GM12878 (cell line): ENCODE measurements at regions not wholly inside any gene's neighbourhood (a gene's known extent, or its start where the extent isn't known, plus 50 kb on each side); places are given as distances from the start of the nearest gene placed in this dataset.

ENCODE experiments used
- ATAC-seq: fragments of 200-7000 bp; cut with Tn5 transposase; 3 replicates; pipeline ENCODE4 v1.9.1; 2020; ENCODE audit warnings: mild to moderate bottlenecking, moderate library complexity
- BruUV-seq: library from RNA; stranded (reverse); fragments of 400-500 nt; replicated peaks from 2 replicates; lab custom pipeline; 2021; lab: Mats Ljungman, UMichigan
- CTCF ChIA-PET: fragments of 300-600 bp; sonication (Branson Sonifier 250); formaldehyde crosslinking; extraction: SDS; loops from one replicate; lab custom pipeline; 2021; ENCODE audit warnings: inconsistent platforms; lab: Yijun Ruan, JAX
- POLR2A ChIA-PET: fragments of 350-600 bp; formaldehyde crosslinking; extraction: SDS; loops from one replicate; lab custom pipeline; 2021; ENCODE audit warnings: inconsistent platforms; lab: Charles Lee
- RAD21 ChIA-PET: fragments of 300-600 bp; sonication (Branson Sonifier 250); formaldehyde crosslinking; loops from one replicate; lab custom pipeline; 2023; ENCODE audit warnings: antibody characterized with exemption; ENCODE audit not compliant: unreplicated experiment; lab: Charles Lee
- SMC1A ChIA-PET: fragments of 300-600 bp; sonication (Branson Sonifier 250); formaldehyde crosslinking; loops from one replicate; lab custom pipeline; 2023; ENCODE audit not compliant: unreplicated experiment, uncharacterized antibody; lab: Charles Lee
- DNase-seq: peaks from one replicate; pipeline ENCODE4 v3.0.0-alpha.2; 2011; ENCODE audit warnings: low read depth, low spot score
- FAIRE-seq: peaks from 3 replicates; lab custom pipeline; 2011; peaks lifted over from hg19 to GRCh38; lab: Jason Lieb, UNC
- H2AFZ ChIP-seq: 2 replicates; pipeline ENCODE4 v1.6.0; 2011; ENCODE audit warnings: low read depth, low read length, control low read depth; ENCODE audit not compliant: control insufficient read depth
- H3K27ac ChIP-seq: 2 replicates; pipeline ENCODE4 v1.5.1; 2011; ENCODE audit warnings: control low read depth; ENCODE audit not compliant: control insufficient read depth, insufficient read depth
- H3K27me3 ChIP-seq, 2 experiments: replicated peaks in 1 of 2; 2 replicates each; pipeline versions ENCODE4 v1.6.0 to v1.6.1; 2011; ENCODE audit warnings: low read length in 1 of 2; ENCODE audit not compliant: control insufficient read depth in 2 of 2, insufficient read depth in 2 of 2
- H3K36me3 ChIP-seq, 2 experiments: 2 replicates each; pipeline ENCODE4 v1.5.1; 2011; ENCODE audit warnings: low read length in 1 of 2; ENCODE audit not compliant: control insufficient read depth in 2 of 2, insufficient read depth in 2 of 2
- H3K4me1 ChIP-seq: 2 replicates; pipeline ENCODE4 v1.6.1; 2011; ENCODE audit warnings: mild to moderate bottlenecking, low read length, moderate library complexity, mixed read lengths; ENCODE audit not compliant: control insufficient read depth, insufficient read depth
- H3K4me2 ChIP-seq: 2 replicates; pipeline ENCODE4 v1.6.0; 2011; ENCODE audit warnings: control low read depth; ENCODE audit not compliant: control insufficient read depth, insufficient read depth
- H3K4me3 ChIP-seq: fragments of 200-600 bp; sonication (generic); 2 replicates; pipeline ENCODE4 v1.5.1; 2016
- H3K79me2 ChIP-seq: 2 replicates; pipeline ENCODE4 v1.6.0; 2011; ENCODE audit warnings: low read length; ENCODE audit not compliant: control insufficient read depth, insufficient read depth
- H3K9ac ChIP-seq: 2 replicates; pipeline ENCODE4 v1.8.0; 2011; ENCODE audit warnings: low read length, control low read depth, mixed read lengths; ENCODE audit not compliant: control insufficient read depth, insufficient read depth
- H3K9me3 ChIP-seq: replicated peaks from 3 replicates; pipeline ENCODE4 v1.5.1; 2011; ENCODE audit warnings: mild to moderate bottlenecking, low read length; ENCODE audit not compliant: control insufficient read depth, insufficient read depth
- H4K20me1 ChIP-seq: 2 replicates; pipeline ENCODE4 v1.6.0; 2011; ENCODE audit not compliant: control insufficient read depth, insufficient read depth
- EP300 ChIP-seq, 2 experiments: fragments of 150-350 bp in 1 of 2; IDR thresholded peaks; 2 replicates each; pipeline ENCODE4 v1.6.1; 2011 to 2012; ENCODE audit warnings: low read depth in 2 of 2, low read length in 2 of 2, borderline replicate concordance in 1 of 2, improper control_type of control experiment in 1 of 2, inconsistent platforms in 1 of 2; ENCODE audit not compliant: control insufficient read depth in 1 of 2
- ETV6 ChIP-seq, 2 experiments: fragments of 450-650 bp in 1 of 2; IDR thresholded peaks in 1 of 2; conservative IDR thresholded peaks in 1 of 2; 2 replicates each; pipeline ENCODE4 v1.6.1; 2014; ENCODE audit warnings: antibody characterized with exemption in 1 of 2, borderline replicate concordance in 1 of 2, low read depth in 1 of 2, mild to moderate bottlenecking in 1 of 2, moderate library complexity in 1 of 2
- FOXM1 ChIP-seq: IDR thresholded peaks from 2 replicates; pipeline ENCODE4 v1.6.1; 2012; ENCODE audit warnings: low read depth, mild to moderate bottlenecking, inconsistent platforms, low read length, moderate library complexity
- GATAD2B ChIP-seq: fragments of 450-650 bp; conservative IDR thresholded peaks from 2 replicates; pipeline ENCODE4 v1.6.1; 2017; ENCODE audit warnings: low read depth, mild to moderate bottlenecking, moderate library complexity
- HDAC2 ChIP-seq: fragments of 200-600 bp; sonication (generic); IDR thresholded peaks from 2 replicates; pipeline ENCODE4 v1.6.1; 2017
- JUND ChIP-seq: IDR thresholded peaks from 2 replicates; pipeline ENCODE4 v1.6.1; 2012; ENCODE audit warnings: low read depth, mild to moderate bottlenecking, low read length, improper control_type of control experiment, moderate library complexity
- MYB ChIP-seq: fragments of 150-350 bp; IDR thresholded peaks from 2 replicates; pipeline ENCODE4 v1.6.1; 2014; ENCODE audit warnings: mild to moderate bottlenecking, low read depth, low read length, borderline replicate concordance
- RFX5 ChIP-seq: IDR thresholded peaks from 2 replicates; pipeline ENCODE4 v1.6.1; 2011; ENCODE audit warnings: low read depth, low read length, improper control_type of control experiment
- SIN3A ChIP-seq: IDR thresholded peaks from 2 replicates; pipeline ENCODE4 v1.6.1; 2012; ENCODE audit warnings: low read depth, low read length, improper control_type of control experiment
- SMARCA5 ChIP-seq: fragments of 450-650 bp; IDR thresholded peaks from 2 replicates; pipeline ENCODE4 v1.6.1; 2017; ENCODE audit warnings: mild to moderate bottlenecking
- SMC3 ChIP-seq: IDR thresholded peaks from 2 replicates; pipeline ENCODE4 v1.6.1; 2011; ENCODE audit warnings: low read length, improper control_type of control experiment, borderline replicate concordance
- WGBS: methylation state at CpG from one replicate; pipeline ENCODE4 v1.1.6; 2016; ENCODE audit warnings: low lambda C conversion rate; ENCODE audit not compliant: insufficient replicate concordance, insufficient coverage; ENCODE audit errors: missing lambda C conversion rate; 5-methylcytosine and 5-hydroxymethylcytosine counted together
- in situ Hi-C: fragments of 300-500 bp; cut with MboI; formaldehyde crosslinking; loops from 9 replicates; pipeline ENCODE4 v1.14.3; 2018; ENCODE audit warnings: mixed read lengths
- intact Hi-C: fragments of 100-400 bp; cut with micrococcal nuclease; formaldehyde crosslinking; loops from one replicate; pipeline ENCODE4 v1.14.2; 2022; ENCODE audit not compliant: unreplicated experiment
- TF ChIP-seq, protein P1 (sequence below): fragments of 450-650 bp; IDR thresholded peaks from 2 replicates; pipeline ENCODE4 v1.6.1; 2017; ENCODE audit warnings: mild to moderate bottlenecking, low read depth, inconsistent platforms; ENCODE audit not compliant: poor library complexity, severe bottlenecking
- TF ChIP-seq, protein P2 (sequence below): fragments of 450-650 bp; IDR thresholded peaks from 2 replicates; pipeline ENCODE4 v1.6.1; 2017; ENCODE audit warnings: antibody characterized with exemption, mild to moderate bottlenecking, moderate library complexity
- TF ChIP-seq, protein P3 (sequence below): fragments of 450-650 bp; formaldehyde crosslinking; IDR thresholded peaks from 2 replicates; pipeline ENCODE4 v1.4.0; 2022; ENCODE audit warnings: mild to moderate bottlenecking, moderate library complexity

DNA sequence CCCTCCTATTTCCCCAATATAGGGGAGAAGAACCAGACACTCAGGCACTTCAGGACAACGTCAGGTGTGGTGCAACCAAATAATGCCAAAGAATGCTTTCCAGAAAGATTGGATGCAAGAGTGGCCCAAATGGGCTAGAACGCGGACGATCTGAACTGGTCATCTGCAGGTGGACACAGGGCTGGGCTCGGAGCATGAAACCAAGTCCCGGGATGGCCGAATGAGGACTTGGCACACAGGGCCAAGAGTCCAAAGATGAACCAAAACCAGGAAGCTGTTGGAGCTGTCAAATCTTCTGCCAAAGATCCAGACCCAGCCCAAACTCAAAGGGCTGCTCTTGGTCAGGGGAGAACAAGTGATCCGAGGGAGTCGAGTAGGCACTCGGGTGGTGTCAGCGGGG, 143.9 kb upstream of the ARID1B start (continued):
- TF ChIP-seq, protein P1, sequence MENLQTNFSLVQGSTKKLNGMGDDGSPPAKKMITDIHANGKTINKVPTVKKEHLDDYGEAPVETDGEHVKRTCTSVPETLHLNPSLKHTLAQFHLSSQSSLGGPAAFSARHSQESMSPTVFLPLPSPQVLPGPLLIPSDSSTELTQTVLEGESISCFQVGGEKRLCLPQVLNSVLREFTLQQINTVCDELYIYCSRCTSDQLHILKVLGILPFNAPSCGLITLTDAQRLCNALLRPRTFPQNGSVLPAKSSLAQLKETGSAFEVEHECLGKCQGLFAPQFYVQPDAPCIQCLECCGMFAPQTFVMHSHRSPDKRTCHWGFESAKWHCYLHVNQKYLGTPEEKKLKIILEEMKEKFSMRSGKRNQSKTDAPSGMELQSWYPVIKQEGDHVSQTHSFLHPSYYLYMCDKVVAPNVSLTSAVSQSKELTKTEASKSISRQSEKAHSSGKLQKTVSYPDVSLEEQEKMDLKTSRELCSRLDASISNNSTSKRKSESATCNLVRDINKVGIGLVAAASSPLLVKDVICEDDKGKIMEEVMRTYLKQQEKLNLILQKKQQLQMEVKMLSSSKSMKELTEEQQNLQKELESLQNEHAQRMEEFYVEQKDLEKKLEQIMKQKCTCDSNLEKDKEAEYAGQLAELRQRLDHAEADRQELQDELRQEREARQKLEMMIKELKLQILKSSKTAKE: no peak
- no peak for TF ChIP-seq SIN3A
- no peak for TF ChIP-seq MYB
- TF ChIP-seq HDAC2: no peak
- TF ChIP-seq EP300 (IDR thresholded peaks at IDR 0.05; ENCODE audit: borderline replicate concordance in 1 of 2, control insufficient read depth in 1 of 2, low read depth in 2 of 2, low read length in 2 of 2): no peak
- TF ChIP-seq, protein P2, sequence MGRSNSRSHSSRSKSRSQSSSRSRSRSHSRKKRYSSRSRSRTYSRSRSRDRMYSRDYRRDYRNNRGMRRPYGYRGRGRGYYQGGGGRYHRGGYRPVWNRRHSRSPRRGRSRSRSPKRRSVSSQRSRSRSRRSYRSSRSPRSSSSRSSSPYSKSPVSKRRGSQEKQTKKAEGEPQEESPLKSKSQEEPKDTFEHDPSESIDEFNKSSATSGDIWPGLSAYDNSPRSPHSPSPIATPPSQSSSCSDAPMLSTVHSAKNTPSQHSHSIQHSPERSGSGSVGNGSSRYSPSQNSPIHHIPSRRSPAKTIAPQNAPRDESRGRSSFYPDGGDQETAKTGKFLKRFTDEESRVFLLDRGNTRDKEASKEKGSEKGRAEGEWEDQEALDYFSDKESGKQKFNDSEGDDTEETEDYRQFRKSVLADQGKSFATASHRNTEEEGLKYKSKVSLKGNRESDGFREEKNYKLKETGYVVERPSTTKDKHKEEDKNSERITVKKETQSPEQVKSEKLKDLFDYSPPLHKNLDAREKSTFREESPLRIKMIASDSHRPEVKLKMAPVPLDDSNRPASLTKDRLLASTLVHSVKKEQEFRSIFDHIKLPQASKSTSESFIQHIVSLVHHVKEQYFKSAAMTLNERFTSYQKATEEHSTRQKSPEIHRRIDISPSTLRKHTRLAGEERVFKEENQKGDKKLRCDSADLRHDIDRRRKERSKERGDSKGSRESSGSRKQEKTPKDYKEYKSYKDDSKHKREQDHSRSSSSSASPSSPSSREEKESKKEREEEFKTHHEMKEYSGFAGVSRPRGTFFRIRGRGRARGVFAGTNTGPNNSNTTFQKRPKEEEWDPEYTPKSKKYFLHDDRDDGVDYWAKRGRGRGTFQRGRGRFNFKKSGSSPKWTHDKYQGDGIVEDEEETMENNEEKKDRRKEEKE: no peak

- intact Hi-C loops (no loop called here), in situ Hi-C loops (no loop called here)
- Histone ChIP-seq H4K20me1 (no peaks in the 10 kb centered on the region), H3K27me3 (no peaks in the 10 kb centered on the region), H3K36me3 (no peaks in the 10 kb centered on the region), H2AFZ (no peak overlapping the region), H3K4me2 (no peak overlapping the region), H3K9me3 (peaks cover 2% of the 10 kb centered on the region; the same call in 1 of the 3 replicates), H3K27ac (no peak overlapping the region), H3K4me1 (peaks cover 18% of the 10 kb centered on the region), H3K9ac (no peak overlapping the region), H3K79me2 (no peaks in the 10 kb centered on the region), H3K4me3 (no peak overlapping the region)
- ChIA-PET RAD21 (no interaction called here), SMC1A (no interaction called here), POLR2A (no interaction called here), CTCF (no interaction called here)
- DNase-seq (no peak), ATAC-seq (no peak), FAIRE-seq (no peak)
- BruUV-seq: no TSS peak
- 93% methylated on average over 35 of the region's 36 CpGs for WGBS
- TF ChIP-seq GATAD2B (no peak), FOXM1 (no peak), SMARCA5 (no peak), ETV6 (conservative IDR thresholded peaks at IDR 0.05 in 1 of 2, IDR thresholded peaks at IDR 0.05 in 1 of 2; ENCODE audit: borderline replicate concordance in 1 of 2, low read depth in 1 of 2) (no peak), SMC3 (no peak), RFX5 (no peak), JUND (no peak)
- TF ChIP-seq, protein P3, sequence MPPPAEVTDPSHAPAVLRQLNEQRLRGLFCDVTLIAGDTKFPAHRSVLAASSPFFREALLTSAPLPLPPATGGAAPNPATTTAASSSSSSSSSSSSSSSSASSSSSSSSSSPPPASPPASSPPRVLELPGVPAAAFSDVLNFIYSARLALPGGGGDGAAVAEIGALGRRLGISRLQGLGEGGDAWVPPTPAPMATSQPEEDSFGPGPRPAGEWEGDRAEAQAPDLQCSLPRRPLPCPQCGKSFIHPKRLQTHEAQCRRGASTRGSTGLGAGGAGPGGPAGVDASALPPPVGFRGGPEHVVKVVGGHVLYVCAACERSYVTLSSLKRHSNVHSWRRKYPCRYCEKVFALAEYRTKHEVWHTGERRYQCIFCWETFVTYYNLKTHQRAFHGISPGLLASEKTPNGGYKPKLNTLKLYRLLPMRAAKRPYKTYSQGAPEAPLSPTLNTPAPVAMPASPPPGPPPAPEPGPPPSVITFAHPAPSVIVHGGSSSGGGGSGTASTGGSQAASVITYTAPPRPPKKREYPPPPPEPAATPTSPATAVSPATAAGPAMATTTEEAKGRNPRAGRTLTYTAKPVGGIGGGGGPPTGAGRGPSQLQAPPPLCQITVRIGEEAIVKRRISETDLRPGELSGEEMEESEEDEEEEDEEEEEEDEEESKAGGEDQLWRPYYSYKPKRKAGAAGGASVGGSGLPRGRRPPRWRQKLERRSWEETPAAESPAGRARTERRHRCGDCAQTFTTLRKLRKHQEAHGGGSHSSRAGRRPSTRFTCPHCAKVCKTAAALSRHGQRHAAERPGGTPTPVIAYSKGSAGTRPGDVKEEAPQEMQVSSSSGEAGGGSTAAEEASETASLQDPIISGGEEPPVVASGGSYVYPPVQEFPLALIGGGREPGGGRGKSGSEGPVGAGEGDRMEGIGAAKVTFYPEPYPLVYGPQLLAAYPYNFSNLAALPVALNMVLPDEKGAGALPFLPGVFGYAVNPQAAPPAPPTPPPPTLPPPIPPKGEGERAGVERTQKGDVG (CRISPR knock-in tag): no peak
Measured at GRCh38 chr6:156630613-156631302, 146.4 kb upstream of the ARID1B start.
